ENCODE measurements at regions not wholly inside any gene's neighbourhood (a gene's known extent, or its start where the extent isn't known, plus 50 kb on each side); places are given as distances from the start of the nearest gene placed in this dataset.

DNA sequence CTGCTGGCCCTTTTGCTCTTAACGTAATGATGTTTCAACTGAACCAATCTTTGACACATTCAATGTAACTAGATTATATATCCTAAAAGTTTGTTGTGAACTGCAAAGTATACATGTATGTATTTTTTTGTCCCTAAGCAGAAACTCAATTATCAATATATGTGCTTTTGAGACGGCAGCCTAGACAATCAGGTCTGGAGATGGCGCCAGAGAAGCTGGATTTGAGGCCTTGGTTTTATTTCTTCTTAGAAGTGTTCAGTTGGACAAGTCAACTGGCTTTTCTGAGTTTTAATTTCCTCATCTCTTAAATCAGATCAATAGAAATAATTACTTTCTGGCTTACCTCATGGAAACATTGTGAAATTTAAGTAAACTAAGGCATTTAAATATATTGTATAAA, 62.5 kb downstream of the DCAF8L1 start:
- ChIA-PET POLR2A (no interaction called here), CTCF (interaction anchor here (0.8 to 0.9 kb wide), 2 partner anchors 9 to 16 kb away, joined by 3 read pairs; no protein-coding TSS in a partner anchor)

GRCh38 chrX:27917713-27918500, 63.3 kb downstream of the DCAF8L1 start:
- no peak overlapping the region for H3K4me3 ChIP-seq

More for the DNA sequence above, 62.5 kb downstream of the DCAF8L1 start:
- FAIRE-seq (no peak), ATAC-seq (no peak), DNase-seq (ENCODE audit: low read depth in 1 of 2, low spot score in 1 of 2) (peak in 1 of 2 experiments; percentile 10)
- Histone ChIP-seq H3K4me1 (no peaks in the 10 kb centered on the region), H3K9me3 (no peaks in the 10 kb centered on the region), H3K27ac (no peak overlapping the region), H3K4me3 (no peak overlapping the region), H3K4me2 (no peak overlapping the region)
- 38% methylated on average over 3 of the region's 3 CpGs for WGBS (ENCODE audit: missing lambda C conversion rate)
- TF ChIP-seq RAD21 (conservative IDR thresholded peaks at IDR 0.05 in 1 of 2, IDR thresholded peaks at IDR 0.05 in 1 of 2) (peak; percentile 21 to 34; a peak in 2 of 5 replicates), NPAS2 (CRISPR knock-in tag; IDR thresholded peaks at IDR 0.05; ENCODE audit: borderline replicate concordance) (no peak)

GRCh38 chrX:27915617-27916016, 65.6 kb downstream of the DCAF8L1 start:
- POLR2A ChIA-PET: no interaction called here
- Histone ChIP-seq H3K4me2 (no peak overlapping the region), H3K9me3 (no peaks in the 10 kb centered on the region), H3K27ac (no peak overlapping the region), H3K4me1 (no peaks in the 10 kb centered on the region), H3K4me3 (no peak overlapping the region)
- TF ChIP-seq ESRRA (IDR thresholded peaks at IDR 0.05; ENCODE audit: borderline replicate concordance, low read length): no peak
- no peak for TF ChIP-seq RFX5 (IDR thresholded peaks at IDR 0.05)
- TF ChIP-seq ATOH8 (CRISPR knock-in tag; IDR thresholded peaks at IDR 0.05; ENCODE audit: low read depth): no peak
- TF ChIP-seq NPAS2 (CRISPR knock-in tag; IDR thresholded peaks at IDR 0.05; ENCODE audit: borderline replicate concordance): no peak
- TF ChIP-seq POLR2AphosphoS2 (conservative IDR thresholded peaks at IDR 0.05; ENCODE audit: low read length): no peak
- TF ChIP-seq, protein P1, sequence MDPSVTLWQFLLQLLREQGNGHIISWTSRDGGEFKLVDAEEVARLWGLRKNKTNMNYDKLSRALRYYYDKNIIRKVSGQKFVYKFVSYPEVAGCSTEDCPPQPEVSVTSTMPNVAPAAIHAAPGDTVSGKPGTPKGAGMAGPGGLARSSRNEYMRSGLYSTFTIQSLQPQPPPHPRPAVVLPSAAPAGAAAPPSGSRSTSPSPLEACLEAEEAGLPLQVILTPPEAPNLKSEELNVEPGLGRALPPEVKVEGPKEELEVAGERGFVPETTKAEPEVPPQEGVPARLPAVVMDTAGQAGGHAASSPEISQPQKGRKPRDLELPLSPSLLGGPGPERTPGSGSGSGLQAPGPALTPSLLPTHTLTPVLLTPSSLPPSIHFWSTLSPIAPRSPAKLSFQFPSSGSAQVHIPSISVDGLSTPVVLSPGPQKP (IDR thresholded peaks at IDR 0.05; ENCODE audit: low read depth, low read length): no peak
- no peak for TF ChIP-seq JUNB (IDR thresholded peaks at IDR 0.05)
- no peak for TF ChIP-seq JUN (IDR thresholded peaks at IDR 0.05)
- no peak for TF ChIP-seq EHF (CRISPR knock-in tag; IDR thresholded peaks at IDR 0.05)
- TF ChIP-seq SMC3 (IDR thresholded peaks at IDR 0.05): no peak
- TF ChIP-seq RNF2 (IDR thresholded peaks at IDR 0.05; ENCODE audit: borderline replicate concordance, low read depth): no peak
- TF ChIP-seq GATA3 (IDR thresholded peaks at IDR 0.05; ENCODE audit: borderline replicate concordance): no peak
- TF ChIP-seq HMGXB4 (CRISPR knock-in tag; IDR thresholded peaks at IDR 0.05; ENCODE audit: borderline replicate concordance): no peak
- no peak for TF ChIP-seq NFE2L2 (conservative IDR thresholded peaks at IDR 0.05; ENCODE audit: low read length)
- TF ChIP-seq NR3C1 (IDR thresholded peaks at IDR 0.05): no peak
- TF ChIP-seq, protein P2, sequence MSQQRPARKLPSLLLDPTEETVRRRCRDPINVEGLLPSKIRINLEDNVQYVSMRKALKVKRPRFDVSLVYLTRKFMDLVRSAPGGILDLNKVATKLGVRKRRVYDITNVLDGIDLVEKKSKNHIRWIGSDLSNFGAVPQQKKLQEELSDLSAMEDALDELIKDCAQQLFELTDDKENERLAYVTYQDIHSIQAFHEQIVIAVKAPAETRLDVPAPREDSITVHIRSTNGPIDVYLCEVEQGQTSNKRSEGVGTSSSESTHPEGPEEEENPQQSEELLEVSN (IDR thresholded peaks at IDR 0.05; ENCODE audit: borderline replicate concordance, low read depth): no peak
- no peak for TF ChIP-seq CEBPB (IDR thresholded peaks at IDR 0.05)
- TF ChIP-seq BHLHE40 (IDR thresholded peaks at IDR 0.05; ENCODE audit: low read depth, low read length): no peak
- FAIRE-seq (no peak), ATAC-seq (no peak), DNase-seq (ENCODE audit: low read depth in 1 of 2, low spot score in 1 of 2) (peak in 1 of 2 experiments; percentile 4)
- WGBS (ENCODE audit: missing lambda C conversion rate): 28% methylated on average over 3 of the region's 3 CpGs
- CTCF ChIA-PET: no interaction called here

More at GRCh38 chrX:27917713-27918500, 63.3 kb downstream of the DCAF8L1 start:
- Histone ChIP-seq H3K9me3 (no peaks in the 10 kb centered on the region), H3K4me2 (no peak overlapping the region), H3K4me1 (no peaks in the 10 kb centered on the region), H3K27ac (no peak overlapping the region)
- ChIA-PET CTCF (interaction anchor here (0.8 to 0.9 kb wide), 2 partner anchors 8 to 17 kb away, joined by 3 read pairs; no protein-coding TSS in a partner anchor), POLR2A (no interaction called here)
- WGBS (ENCODE audit: missing lambda C conversion rate): 42% methylated on average over 6 of the region's 6 CpGs
- FAIRE-seq (peak; percentile 7), ATAC-seq (no peak), DNase-seq (ENCODE audit: low read depth in 1 of 2, low spot score in 1 of 2) (no peak)
- TF ChIP-seq, protein P3, sequence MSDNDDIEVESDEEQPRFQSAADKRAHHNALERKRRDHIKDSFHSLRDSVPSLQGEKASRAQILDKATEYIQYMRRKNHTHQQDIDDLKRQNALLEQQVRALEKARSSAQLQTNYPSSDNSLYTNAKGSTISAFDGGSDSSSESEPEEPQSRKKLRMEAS (IDR thresholded peaks at IDR 0.05): no peak
- TF ChIP-seq MAZ (IDR thresholded peaks at IDR 0.05; ENCODE audit: borderline replicate concordance, low read depth, low read length) (no peak), HOXB5 (CRISPR knock-in tag; IDR thresholded peaks at IDR 0.05) (no peak), ZNF302 (CRISPR knock-in tag; IDR thresholded peaks at IDR 0.05) (no peak), FOSB (CRISPR knock-in tag; IDR thresholded peaks at IDR 0.05) (no peak), MYC (IDR thresholded peaks at IDR 0.05; ENCODE audit: borderline replicate concordance, low read length) (no peak), HOXA7 (CRISPR knock-in tag; IDR thresholded peaks at IDR 0.05) (no peak), EHMT2 (IDR thresholded peaks at IDR 0.05; ENCODE audit: low read depth) (no peak), CHD4 (IDR thresholded peaks at IDR 0.05; ENCODE audit: borderline replicate concordance) (no peak)
- TF ChIP-seq, protein P2 (IDR thresholded peaks at IDR 0.05; ENCODE audit: borderline replicate concordance, low read depth): no peak
- TF ChIP-seq, protein P1 (IDR thresholded peaks at IDR 0.05; ENCODE audit: low read depth, low read length): no peak

Measured in A549 (cell line).